IMR-90 (cell line): ENCODE measurements at regions not wholly inside any gene's neighbourhood (a gene's known extent, or its start where the extent isn't known, plus 50 kb on each side); places are given as distances from the start of the nearest gene placed in this dataset.

Experiments
- ATAC-seq: fragments of 200-7000 bp; cut with Tn5 transposase; 2 replicates; pipeline ENCODE4 v1.9.1; 2020; ENCODE audit warnings: low read depth, mild to moderate bottlenecking, moderate library complexity
- BruUV-seq: library from RNA; stranded (reverse); fragments of 400-500 nt; replicated peaks from 2 replicates; lab custom pipeline; 2021; lab: Mats Ljungman, UMichigan
- CTCF ChIA-PET: fragments of 300-600 bp; formaldehyde crosslinking; extraction: SDS; loops from one replicate; lab custom pipeline; 2021; ENCODE audit warnings: antibody characterized with exemption; lab: Yijun Ruan, JAX
- POLR2A ChIA-PET: fragments of 300-600 bp; sonication (Branson Sonifier 250); formaldehyde crosslinking; loops from one replicate; lab custom pipeline; 2022; ENCODE audit warnings: antibody characterized with exemption; ENCODE audit not compliant: unreplicated experiment; lab: Charles Lee
- DNase-seq: peaks from one replicate; pipeline ENCODE4 v3.0.0; 2013
- H2AFZ ChIP-seq: replicated peaks from 2 replicates; pipeline ENCODE3; 2013; ENCODE audit warnings: low read length, mild to moderate bottlenecking; ENCODE audit not compliant: poor library complexity
- H2AK5ac ChIP-seq: 2 replicates; pipeline ENCODE4 v1.6.1; 2013; ENCODE audit warnings: low read depth, low read length, inconsistent platforms
- H2AK9ac ChIP-seq: replicated peaks from 2 replicates; pipeline ENCODE3; 2013; ENCODE audit warnings: mild to moderate bottlenecking, low read depth, low read length, moderate library complexity; ENCODE audit not compliant: poor library complexity
- H2BK120ac ChIP-seq: 2 replicates; pipeline ENCODE4 v1.6.1; 2013; ENCODE audit warnings: low read depth, low read length, inconsistent platforms
- H2BK15ac ChIP-seq: 3 replicates; pipeline ENCODE4 v1.6.1; 2013; ENCODE audit warnings: low read depth, low read length, inconsistent platforms
- H2BK20ac ChIP-seq: 2 replicates; pipeline ENCODE4 v1.6.1; 2013; ENCODE audit warnings: low read depth, mild to moderate bottlenecking, inconsistent platforms, low read length, moderate library complexity
- H2BK5ac ChIP-seq: 2 replicates; pipeline ENCODE4 v1.6.1; 2013; ENCODE audit warnings: mild to moderate bottlenecking, low read depth, low read length, inconsistent platforms; ENCODE audit not compliant: poor library complexity, severe bottlenecking
- H3K14ac ChIP-seq: replicated peaks from 2 replicates; pipeline ENCODE4 v1.6.1; 2013; ENCODE audit warnings: low read depth, low read length, inconsistent platforms
- H3K18ac ChIP-seq: 2 replicates; pipeline ENCODE4 v1.6.1; 2013; ENCODE audit warnings: low read depth, low read length, control low read depth
- H3K23ac ChIP-seq: 2 replicates; pipeline ENCODE4 v1.6.1; 2013; ENCODE audit warnings: low read depth, low read length, inconsistent platforms
- H3K27ac ChIP-seq: 2 replicates; pipeline ENCODE4 v1.5.1; 2013; ENCODE audit warnings: mild to moderate bottlenecking, control low read depth, low read length; ENCODE audit not compliant: insufficient read depth
- H3K27me3 ChIP-seq: 2 replicates; pipeline ENCODE4 v1.6.1; 2013; ENCODE audit warnings: low read length; ENCODE audit not compliant: control insufficient read depth, insufficient read depth
- H3K36me3 ChIP-seq: 2 replicates; pipeline ENCODE4 v1.6.1; 2013; ENCODE audit warnings: low read length, mixed read lengths; ENCODE audit not compliant: control insufficient read depth, insufficient read depth
- H3K4ac ChIP-seq: 2 replicates; pipeline ENCODE4 v1.6.1; 2013; ENCODE audit warnings: low read depth, low read length, inconsistent platforms
- H3K4me1 ChIP-seq: 2 replicates; pipeline ENCODE4 v1.6.1; 2013; ENCODE audit warnings: low read length, mixed read lengths; ENCODE audit not compliant: control insufficient read depth, insufficient read depth
- H3K4me2 ChIP-seq: 2 replicates; pipeline ENCODE4 v1.6.1; 2013; ENCODE audit warnings: low read depth, mild to moderate bottlenecking, control low read depth, low read length, moderate library complexity
- H3K4me3 ChIP-seq: 2 replicates; pipeline ENCODE4 v1.5.1; 2013; ENCODE audit warnings: low read depth, mild to moderate bottlenecking, control low read depth, low read length, moderate library complexity; ENCODE audit not compliant: insufficient read depth
- H3K56ac ChIP-seq: 2 replicates; pipeline ENCODE4 v1.6.1; 2013; ENCODE audit warnings: low read length, inconsistent platforms; ENCODE audit not compliant: insufficient read depth; ENCODE audit errors: extremely low read depth
- H3K79me1 ChIP-seq, 2 experiments: 2 replicates each; pipeline ENCODE4 v1.6.1; 2013; ENCODE audit warnings: low read length in 2 of 2, inconsistent platforms in 1 of 2, low read depth in 1 of 2
- H3K9ac ChIP-seq: 2 replicates; pipeline ENCODE4 v1.6.1; 2013; ENCODE audit warnings: low read depth, low read length, control low read depth
- H3K9me1 ChIP-seq: 2 replicates; pipeline ENCODE4 v1.6.1; 2013; ENCODE audit warnings: low read length, inconsistent platforms; ENCODE audit not compliant: insufficient read depth
- H3K9me3 ChIP-seq: 2 replicates; pipeline ENCODE4 v1.6.1; 2013; ENCODE audit warnings: low read length; ENCODE audit not compliant: control insufficient read depth, insufficient read depth
- H4K20me1 ChIP-seq: 2 replicates; pipeline ENCODE4 v1.6.1; 2013; ENCODE audit warnings: low read length, inconsistent platforms; ENCODE audit not compliant: insufficient read depth
- H4K5ac ChIP-seq: 2 replicates; pipeline ENCODE4 v1.6.1; 2013; ENCODE audit warnings: mild to moderate bottlenecking, low read depth, low read length, control low read depth
- H4K8ac ChIP-seq, 2 experiments: 2 replicates each; pipeline ENCODE4 v1.6.1; 2013; ENCODE audit warnings: low read depth in 2 of 2, low read length in 2 of 2, control low read depth in 1 of 2, inconsistent platforms in 1 of 2
- H4K91ac ChIP-seq: 2 replicates; pipeline ENCODE4 v1.6.1; 2013; ENCODE audit warnings: low read depth, low read length, inconsistent platforms; ENCODE audit not compliant: insufficient read depth
- BHLHE40 ChIP-seq: fragments of 150-350 bp; IDR thresholded peaks from 2 replicates; pipeline ENCODE4 v1.6.1; 2016; ENCODE audit warnings: mild to moderate bottlenecking, low read depth, low read length
- CEBPB ChIP-seq: IDR thresholded peaks from 2 replicates; pipeline ENCODE4 v1.6.1; 2012; ENCODE audit warnings: low read depth, low read length, improper control_type of control experiment
- CHD1 ChIP-seq: IDR thresholded peaks from 2 replicates; pipeline ENCODE4 v1.6.1; 2012; ENCODE audit warnings: low read depth, low read length, improper control_type of control experiment
- CTCF ChIP-seq: conservative IDR thresholded peaks from 2 replicates; pipeline ENCODE4 v1.5.1; 2012; ENCODE audit warnings: mild to moderate bottlenecking, low read depth, low read length, improper control_type of control experiment
- FOS ChIP-seq: fragments of 150-350 bp; IDR thresholded peaks from 2 replicates; pipeline ENCODE4 v1.6.1; 2016; ENCODE audit warnings: low read depth, low read length
- MAZ ChIP-seq: IDR thresholded peaks from 2 replicates; pipeline ENCODE4 v1.6.1; 2012; ENCODE audit warnings: low read depth, mild to moderate bottlenecking, low read length, improper control_type of control experiment, moderate library complexity, borderline replicate concordance
- RFX5 ChIP-seq: IDR thresholded peaks from 2 replicates; pipeline ENCODE4 v1.8.0; 2012; ENCODE audit warnings: low read depth, mild to moderate bottlenecking, low read length, moderate library complexity
- USF2 ChIP-seq: fragments of 150-350 bp; IDR thresholded peaks from 2 replicates; pipeline ENCODE4 v1.6.1; 2017; ENCODE audit warnings: mild to moderate bottlenecking, antibody characterized with exemption, low read length, low read depth
- WGBS, 2 experiments: methylation state at CpG; one replicate each; pipeline versions ENCODE4 v1.1.5 to v1.1.7; 2013; ENCODE audit warnings: missing lambda C conversion rate in 2 of 2; ENCODE audit not compliant: insufficient read length in 1 of 2; ENCODE audit errors: extremely low coverage in 2 of 2; 5-methylcytosine and 5-hydroxymethylcytosine counted together
- dilution Hi-C: fragments of 300-500 bp; cut with HindIII; formaldehyde crosslinking; loops from one replicate; pipeline ENCODE4 v1.14.3; 2018; ENCODE audit warnings: low sequenced_read_pairs; ENCODE audit not compliant: unreplicated experiment
- in situ Hi-C: fragments of 300-500 bp; cut with MboI; formaldehyde crosslinking; loops from 3 replicates; pipeline ENCODE4 v1.14.3; 2019; ENCODE audit warnings: low sequenced_read_pairs, inconsistent platforms, mixed read lengths
- intact Hi-C: fragments of 100-400 bp; cut with micrococcal nuclease; formaldehyde crosslinking; loops from 2 replicates; pipeline ENCODE4 v1.10.0; 2022

- no TSS peak for BruUV-seq
- Histone ChIP-seq H3K23ac (no peak overlapping the region), H3K9ac (no peak overlapping the region), H3K14ac (no peak overlapping the region), H2BK20ac (no peak overlapping the region), H2AK9ac (no peak overlapping the region), H2BK15ac (no peak overlapping the region), H4K91ac (no peak overlapping the region), H3K4me2 (no peak overlapping the region), H3K27me3 (peaks cover 9% of the 10 kb centered on the region), H2BK5ac (no peak overlapping the region), H3K56ac (no peak overlapping the region), H3K9me1 (no peaks in the 10 kb centered on the region), H4K20me1 (no peaks in the 10 kb centered on the region), H3K18ac (no peak overlapping the region), H3K79me1 (no peaks in the 10 kb centered on the region), H4K5ac (no peak overlapping the region), H3K4me3 (no peak overlapping the region), H3K4me1 (no peaks in the 10 kb centered on the region; the same call in 1 of the 2 replicates), H2BK120ac (no peak overlapping the region), H2AK5ac (no peak overlapping the region), H3K9me3 (0 out of 2 replicates have a peak, but pooled peaks cover 3% of the 10 kb centered on the region), H3K27ac (no peak overlapping the region), H4K8ac (no peak overlapping the region), H3K4ac (no peak overlapping the region), H3K36me3 (no peaks in the 10 kb centered on the region), H2AFZ (no peak overlapping the region)
- no peak for TF ChIP-seq RFX5
- no peak for TF ChIP-seq BHLHE40
- TF ChIP-seq CHD1, result no peak
- no peak for TF ChIP-seq CEBPB
- TF ChIP-seq USF2, result no peak
- TF ChIP-seq FOS, result no peak
- TF ChIP-seq CTCF, result no peak
- TF ChIP-seq MAZ, result no peak
- intact Hi-C loops, result no loop called here
- POLR2A ChIA-PET, result no interaction called here
- WGBS, 2 experiments, result no CpG with 5 or more reads among the region's 1 CpG
- in situ Hi-C loops, result no loop called here
- CTCF ChIA-PET, result no interaction called here
- no peak for DNase-seq
- peak; percentile 35 for ATAC-seq
- dilution Hi-C loops, result no loop called here
Measured at GRCh38 chr10:75334720-75335119, 66.8 kb downstream of the ZNF503 start.
